Fibroblast of peridontal ligament (primary cell): ENCODE measurements at regions not wholly inside any gene's neighbourhood (a gene's known extent, or its start where the extent isn't known, plus 50 kb on each side); places are given as distances from the start of the nearest gene placed in this dataset.
"Not testable (repeated sequence)": the region's sequence is repeated elsewhere in the genome, so short reads cannot be mapped to it uniquely, and the experiment has no call there.

Experiments used
- DNase-seq: peaks from one replicate; pipeline ENCODE4 v3.0.0-alpha.2; 2010; ENCODE audit errors: extremely low read depth

GRCh38 chr1:194930132-194930531 lies 1678.1 kb downstream of the KCNT2 start:
- DNase-seq = no peak

- no peak for DNase-seq
These were observed 1678.9 kb downstream of the KCNT2 start for GRCh38 chr1:194929357-194929756.

GRCh38 chr1:194919146-194919545 lies 1689.1 kb downstream of the KCNT2 start:
- no peak for DNase-seq

GRCh38 chr1:194917769-194918168 lies 1690.5 kb downstream of the KCNT2 start:
- DNase-seq = no peak

- DNase-seq = peak; percentile 37
These were observed 1699.6 kb downstream of the KCNT2 start for GRCh38 chr1:194908643-194909042.

- DNase-seq = no peak
These were observed 1704.7 kb downstream of the KCNT2 start for GRCh38 chr1:194903524-194903923.

- DNase-seq = no peak
These were observed 1702.9 kb upstream of the B3GALT2 start for GRCh38 chr1:194889310-194889709.

- DNase-seq = no peak
These were observed 1684.4 kb upstream of the B3GALT2 start for GRCh38 chr1:194870860-194871259.

- DNase-seq = no peak
These were observed 1679.7 kb upstream of the B3GALT2 start for GRCh38 chr1:194866153-194866552.

GRCh38 chr1:194865383-194865782 lies 1679.0 kb upstream of the B3GALT2 start:
- DNase-seq = no peak

GRCh38 chr1:194862129-194862528 lies 1675.7 kb upstream of the B3GALT2 start:
- no peak for DNase-seq

- no peak for DNase-seq
These were observed 1674.1 kb upstream of the B3GALT2 start for GRCh38 chr1:194860248-194861201.

- not testable (repeated sequence) for DNase-seq
These were observed 1673.2 kb upstream of the B3GALT2 start for GRCh38 chr1:194859481-194860154.

GRCh38 chr1:194858811-194859480 lies 1672.5 kb upstream of the B3GALT2 start:
- not testable (repeated sequence) for DNase-seq

GRCh38 chr1:194857413-194857812 lies 1671.0 kb upstream of the B3GALT2 start:
- DNase-seq = no peak

GRCh38 chr1:194848846-194849245 lies 1662.4 kb upstream of the B3GALT2 start:
- DNase-seq = no peak

- no peak for DNase-seq
These were observed 1660.1 kb upstream of the B3GALT2 start for GRCh38 chr1:194846488-194846887.

- DNase-seq = no peak
These were observed 1656.7 kb upstream of the B3GALT2 start for GRCh38 chr1:194843077-194843476.

- DNase-seq = no peak
These were observed 1646.7 kb upstream of the B3GALT2 start for GRCh38 chr1:194833111-194833510.

- not testable (repeated sequence) for DNase-seq
These were observed 1645.2 kb upstream of the B3GALT2 start for GRCh38 chr1:194831595-194831994.

GRCh38 chr1:194830387-194830786 lies 1644.0 kb upstream of the B3GALT2 start:
- no peak for DNase-seq

GRCh38 chr1:194829492-194829891 lies 1643.1 kb upstream of the B3GALT2 start:
- DNase-seq = peak; percentile 4
